ENCODE measurements at regions not wholly inside any gene's neighbourhood (a gene's known extent, or its start where the extent isn't known, plus 50 kb on each side); places are given as distances from the start of the nearest gene placed in this dataset.

DNA sequence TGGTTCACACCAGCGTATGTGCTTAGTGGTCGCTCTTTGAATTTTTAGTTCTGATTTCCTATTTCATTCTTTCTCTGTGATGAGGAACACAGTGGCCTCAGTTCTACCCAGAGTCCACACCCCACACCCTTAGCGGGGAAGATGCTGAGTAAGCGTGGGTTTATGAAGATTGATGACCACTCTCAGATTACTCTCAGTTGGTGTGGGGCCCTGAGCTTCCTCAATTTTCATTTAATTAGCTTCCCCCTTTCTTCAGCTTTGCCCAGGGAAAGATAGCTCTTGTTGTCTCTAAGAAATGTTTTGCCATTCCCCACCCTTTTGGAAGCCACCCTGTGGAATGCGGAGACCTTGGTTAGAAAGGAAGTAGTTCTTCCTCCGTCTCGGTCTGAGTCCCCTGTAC lies 299.9 kb upstream of the PROX1 start (continued):
- TF ChIP-seq MYBL2 (CRISPR knock-in tag; IDR thresholded peaks at IDR 0.05) = no peak
- TF ChIP-seq, protein P1, sequence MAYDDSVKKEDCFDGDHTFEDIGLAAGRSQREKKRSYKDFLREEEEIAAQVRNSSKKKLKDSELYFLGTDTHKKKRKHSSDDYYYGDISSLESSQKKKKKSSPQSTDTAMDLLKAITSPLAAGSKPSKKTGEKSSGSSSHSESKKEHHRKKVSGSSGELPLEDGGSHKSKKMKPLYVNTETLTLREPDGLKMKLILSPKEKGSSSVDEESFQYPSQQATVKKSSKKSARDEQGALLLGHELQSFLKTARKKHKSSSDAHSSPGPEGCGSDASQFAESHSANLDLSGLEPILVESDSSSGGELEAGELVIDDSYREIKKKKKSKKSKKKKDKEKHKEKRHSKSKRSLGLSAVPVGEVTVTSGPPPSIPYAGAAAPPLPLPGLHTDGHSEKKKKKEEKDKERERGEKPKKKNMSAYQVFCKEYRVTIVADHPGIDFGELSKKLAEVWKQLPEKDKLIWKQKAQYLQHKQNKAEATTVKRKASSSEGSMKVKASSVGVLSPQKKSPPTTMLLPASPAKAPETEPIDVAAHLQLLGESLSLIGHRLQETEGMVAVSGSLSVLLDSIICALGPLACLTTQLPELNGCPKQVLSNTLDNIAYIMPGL (CRISPR knock-in tag; IDR thresholded peaks at IDR 0.05) = no peak
- TF ChIP-seq, protein P2, sequence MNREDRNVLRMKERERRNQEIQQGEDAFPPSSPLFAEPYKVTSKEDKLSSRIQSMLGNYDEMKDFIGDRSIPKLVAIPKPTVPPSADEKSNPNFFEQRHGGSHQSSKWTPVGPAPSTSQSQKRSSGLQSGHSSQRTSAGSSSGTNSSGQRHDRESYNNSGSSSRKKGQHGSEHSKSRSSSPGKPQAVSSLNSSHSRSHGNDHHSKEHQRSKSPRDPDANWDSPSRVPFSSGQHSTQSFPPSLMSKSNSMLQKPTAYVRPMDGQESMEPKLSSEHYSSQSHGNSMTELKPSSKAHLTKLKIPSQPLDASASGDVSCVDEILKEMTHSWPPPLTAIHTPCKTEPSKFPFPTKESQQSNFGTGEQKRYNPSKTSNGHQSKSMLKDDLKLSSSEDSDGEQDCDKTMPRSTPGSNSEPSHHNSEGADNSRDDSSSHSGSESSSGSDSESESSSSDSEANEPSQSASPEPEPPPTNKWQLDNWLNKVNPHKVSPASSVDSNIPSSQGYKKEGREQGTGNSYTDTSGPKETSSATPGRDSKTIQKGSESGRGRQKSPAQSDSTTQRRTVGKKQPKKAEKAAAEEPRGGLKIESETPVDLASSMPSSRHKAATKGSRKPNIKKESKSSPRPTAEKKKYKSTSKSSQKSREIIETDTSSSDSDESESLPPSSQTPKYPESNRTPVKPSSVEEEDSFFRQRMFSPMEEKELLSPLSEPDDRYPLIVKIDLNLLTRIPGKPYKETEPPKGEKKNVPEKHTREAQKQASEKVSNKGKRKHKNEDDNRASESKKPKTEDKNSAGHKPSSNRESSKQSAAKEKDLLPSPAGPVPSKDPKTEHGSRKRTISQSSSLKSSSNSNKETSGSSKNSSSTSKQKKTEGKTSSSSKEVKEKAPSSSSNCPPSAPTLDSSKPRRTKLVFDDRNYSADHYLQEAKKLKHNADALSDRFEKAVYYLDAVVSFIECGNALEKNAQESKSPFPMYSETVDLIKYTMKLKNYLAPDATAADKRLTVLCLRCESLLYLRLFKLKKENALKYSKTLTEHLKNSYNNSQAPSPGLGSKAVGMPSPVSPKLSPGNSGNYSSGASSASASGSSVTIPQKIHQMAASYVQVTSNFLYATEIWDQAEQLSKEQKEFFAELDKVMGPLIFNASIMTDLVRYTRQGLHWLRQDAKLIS (CRISPR knock-in tag; IDR thresholded peaks at IDR 0.05; ENCODE audit: borderline replicate concordance) = no peak

DNA sequence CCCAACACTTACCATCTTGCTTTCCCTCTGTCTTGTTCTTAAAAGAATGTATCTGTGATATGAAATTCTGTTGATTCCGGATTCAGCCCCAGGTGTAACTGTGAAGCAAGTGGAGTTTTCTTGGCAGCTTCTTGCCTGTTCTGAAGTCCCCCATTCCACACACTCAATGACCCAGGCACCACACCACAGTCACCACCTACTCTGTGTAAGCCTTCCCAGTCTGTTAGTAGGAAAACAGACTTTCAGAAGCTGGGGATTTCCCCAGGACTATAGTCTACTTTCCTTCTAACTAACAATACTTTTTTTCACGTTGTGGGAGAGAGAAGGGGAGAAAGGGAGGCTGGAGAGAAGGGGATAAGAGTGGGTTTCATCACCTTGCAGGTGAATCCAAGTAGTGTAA lies 299.1 kb upstream of the PROX1 start:
- H3K27ac Mint-ChIP-seq = no peak overlapping the region
- H3K4me1 Mint-ChIP-seq = peaks cover 15% of the 10 kb centered on the region
- H3K36me3 Mint-ChIP-seq = no peaks in the 10 kb centered on the region
- DNase-seq (ENCODE audit: low spot score) (no peak), ATAC-seq (no peak)
- ChIA-PET CTCF (no interaction called here), POLR2A (no interaction called here)
- no peak overlapping the region for H3K4me3 Mint-ChIP-seq
- H3K27me3 Mint-ChIP-seq (ENCODE audit: low read depth) = no peaks in the 10 kb centered on the region; the same call in 1 of the 2 replicates
- TF ChIP-seq SMAD4 (CRISPR knock-in tag; IDR thresholded peaks at IDR 0.05) (no peak), ELF4 (CRISPR knock-in tag; IDR thresholded peaks at IDR 0.05; ENCODE audit: low read depth) (no peak), MXD4 (CRISPR knock-in tag; IDR thresholded peaks at IDR 0.05; ENCODE audit: borderline replicate concordance) (no peak), JUN (CRISPR knock-in tag; IDR thresholded peaks at IDR 0.05) (no peak), CBFB (CRISPR knock-in tag; IDR thresholded peaks at IDR 0.05; ENCODE audit: low read depth) (no peak), ZNF416 (CRISPR knock-in tag; IDR thresholded peaks at IDR 0.05) (no peak), TP53 (CRISPR knock-in tag; IDR thresholded peaks at IDR 0.05) (no peak)
- TF ChIP-seq, protein P3, sequence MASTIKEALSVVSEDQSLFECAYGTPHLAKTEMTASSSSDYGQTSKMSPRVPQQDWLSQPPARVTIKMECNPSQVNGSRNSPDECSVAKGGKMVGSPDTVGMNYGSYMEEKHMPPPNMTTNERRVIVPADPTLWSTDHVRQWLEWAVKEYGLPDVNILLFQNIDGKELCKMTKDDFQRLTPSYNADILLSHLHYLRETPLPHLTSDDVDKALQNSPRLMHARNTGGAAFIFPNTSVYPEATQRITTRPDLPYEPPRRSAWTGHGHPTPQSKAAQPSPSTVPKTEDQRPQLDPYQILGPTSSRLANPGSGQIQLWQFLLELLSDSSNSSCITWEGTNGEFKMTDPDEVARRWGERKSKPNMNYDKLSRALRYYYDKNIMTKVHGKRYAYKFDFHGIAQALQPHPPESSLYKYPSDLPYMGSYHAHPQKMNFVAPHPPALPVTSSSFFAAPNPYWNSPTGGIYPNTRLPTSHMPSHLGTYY (CRISPR knock-in tag; IDR thresholded peaks at IDR 0.05) = no peak
- TF ChIP-seq, protein P4, sequence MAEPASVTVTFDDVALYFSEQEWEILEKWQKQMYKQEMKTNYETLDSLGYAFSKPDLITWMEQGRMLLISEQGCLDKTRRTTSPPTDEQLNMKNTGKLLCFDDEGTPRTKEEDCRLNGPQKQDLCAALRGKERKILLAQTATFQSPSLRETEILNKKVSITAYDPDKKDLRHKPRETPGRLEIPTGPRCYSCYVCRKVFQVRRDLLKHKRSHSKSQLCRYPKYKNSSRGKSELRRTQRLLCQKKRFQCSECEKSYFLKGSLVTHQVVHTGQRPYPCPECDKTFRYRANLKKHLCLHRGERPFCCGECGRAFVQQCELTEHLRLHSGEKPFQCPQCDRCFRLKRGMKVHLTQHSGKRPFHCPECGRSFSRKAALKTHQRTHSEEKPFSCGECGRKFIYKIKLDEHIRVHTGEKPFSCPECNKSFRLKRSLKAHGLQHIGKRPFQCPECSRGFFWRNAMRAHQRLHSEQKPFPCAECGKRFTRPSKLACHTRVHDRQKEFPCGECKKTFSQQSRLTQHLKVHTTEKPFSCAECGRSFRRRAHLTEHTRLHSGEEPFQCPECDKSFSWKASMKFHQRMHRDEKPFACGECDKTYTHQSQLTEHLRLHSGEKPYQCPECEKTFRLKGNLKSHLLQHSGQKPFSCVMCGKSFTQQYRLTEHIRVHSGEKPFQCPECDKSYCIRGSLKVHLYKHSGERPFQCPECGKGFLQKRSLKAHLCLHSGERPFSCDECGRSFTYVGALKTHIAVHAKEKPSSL (CRISPR knock-in tag; conservative IDR thresholded peaks at IDR 0.05) = no peak
- TF ChIP-seq, protein P5, sequence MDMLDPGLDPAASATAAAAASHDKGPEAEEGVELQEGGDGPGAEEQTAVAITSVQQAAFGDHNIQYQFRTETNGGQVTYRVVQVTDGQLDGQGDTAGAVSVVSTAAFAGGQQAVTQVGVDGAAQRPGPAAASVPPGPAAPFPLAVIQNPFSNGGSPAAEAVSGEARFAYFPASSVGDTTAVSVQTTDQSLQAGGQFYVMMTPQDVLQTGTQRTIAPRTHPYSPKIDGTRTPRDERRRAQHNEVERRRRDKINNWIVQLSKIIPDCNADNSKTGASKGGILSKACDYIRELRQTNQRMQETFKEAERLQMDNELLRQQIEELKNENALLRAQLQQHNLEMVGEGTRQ (CRISPR knock-in tag; IDR thresholded peaks at IDR 0.05) = no peak
- H3K9me3 Mint-ChIP-seq = peaks cover 10% of the 10 kb centered on the region; the same call in 1 of the 2 replicates

DNA sequence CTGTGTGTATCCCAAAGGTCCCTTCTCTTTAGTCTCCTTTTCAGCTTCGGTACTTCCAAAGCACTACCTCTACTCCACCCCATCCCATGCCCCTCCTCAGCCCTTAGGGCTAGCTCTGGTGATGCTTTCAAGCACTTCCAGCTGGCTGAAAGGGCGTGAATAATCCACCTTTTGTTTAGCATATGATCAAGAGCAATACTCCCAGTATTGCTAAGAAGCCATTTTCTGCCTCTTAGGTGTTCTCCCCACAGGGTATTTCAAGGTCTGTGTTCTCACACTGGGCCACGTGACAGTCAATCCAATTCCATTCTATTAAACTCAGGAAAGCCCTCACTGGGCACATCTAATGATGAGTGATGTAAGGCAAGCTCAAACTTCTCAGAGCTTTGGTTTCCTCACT lies 298.5 kb upstream of the PROX1 start:
- no peaks in the 10 kb centered on the region; the same call in 1 of the 2 replicates for H3K27me3 Mint-ChIP-seq (ENCODE audit: low read depth)
- ATAC-seq (no peak), DNase-seq (ENCODE audit: low spot score) (no peak)
- ChIA-PET POLR2A (no interaction called here), CTCF (no interaction called here)
- H3K9me3 Mint-ChIP-seq = peaks cover 10% of the 10 kb centered on the region; the same call in 1 of the 2 replicates
- H3K27ac Mint-ChIP-seq = no peak overlapping the region
- no peaks in the 10 kb centered on the region for H3K36me3 Mint-ChIP-seq
- H3K4me1 Mint-ChIP-seq = peaks cover 15% of the 10 kb centered on the region
- H3K4me3 Mint-ChIP-seq = no peak overlapping the region
- TF ChIP-seq, protein P4 (CRISPR knock-in tag; conservative IDR thresholded peaks at IDR 0.05) = no peak
- TF ChIP-seq ZNF232 (CRISPR knock-in tag; IDR thresholded peaks at IDR 0.05) = no peak
- no peak for TF ChIP-seq SOX15 (CRISPR knock-in tag; IDR thresholded peaks at IDR 0.05)
- TF ChIP-seq, protein P6, sequence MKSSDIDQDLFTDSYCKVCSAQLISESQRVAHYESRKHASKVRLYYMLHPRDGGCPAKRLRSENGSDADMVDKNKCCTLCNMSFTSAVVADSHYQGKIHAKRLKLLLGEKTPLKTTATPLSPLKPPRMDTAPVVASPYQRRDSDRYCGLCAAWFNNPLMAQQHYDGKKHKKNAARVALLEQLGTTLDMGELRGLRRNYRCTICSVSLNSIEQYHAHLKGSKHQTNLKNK (CRISPR knock-in tag; IDR thresholded peaks at IDR 0.05) = no peak
- no peak for TF ChIP-seq ZBTB21 (CRISPR knock-in tag; IDR thresholded peaks at IDR 0.05; ENCODE audit: borderline replicate concordance)
- no peak for TF ChIP-seq NFATC4 (CRISPR knock-in tag; IDR thresholded peaks at IDR 0.05)
- no peak for TF ChIP-seq TCF7 (CRISPR knock-in tag; IDR thresholded peaks at IDR 0.05; ENCODE audit: low read depth)
- TF ChIP-seq FOXK1 (CRISPR knock-in tag; IDR thresholded peaks at IDR 0.05) = no peak
- TF ChIP-seq CREM (CRISPR knock-in tag; IDR thresholded peaks at IDR 0.05) = no peak
